ENCODE measurements at regions not wholly inside any gene's neighbourhood (a gene's known extent, or its start where the extent isn't known, plus 50 kb on each side); places are given as distances from the start of the nearest gene placed in this dataset.

GRCh38 chr3:59117396-59117795, 67.6 kb upstream of the CFAP20DC start:
- in situ Hi-C loops (cut with MboI; ENCODE audit: low sequenced_read_pairs, unreplicated experiment): no loop called here
- DNase-seq (ENCODE audit: low spot score): no peak
- TF ChIP-seq CTCF (IDR thresholded peaks at IDR 0.05; ENCODE audit: borderline replicate concordance, control extremely low read depth, extremely low read depth, insufficient read depth, missing control alignments): no peak

- DNase-seq (ENCODE audit: low spot score): no peak
- no peak for TF ChIP-seq CTCF (IDR thresholded peaks at IDR 0.05; ENCODE audit: borderline replicate concordance, control extremely low read depth, extremely low read depth, insufficient read depth, missing control alignments)
- in situ Hi-C loops (cut with MboI; ENCODE audit: low sequenced_read_pairs, unreplicated experiment): no loop called here
These were observed 66.4 kb upstream of the CFAP20DC start for GRCh38 chr3:59116233-59116537.

- TF ChIP-seq CTCF (IDR thresholded peaks at IDR 0.05; ENCODE audit: borderline replicate concordance, control extremely low read depth, extremely low read depth, insufficient read depth, missing control alignments): no peak
- no peak for DNase-seq (ENCODE audit: low spot score)
- in situ Hi-C loops (cut with MboI; ENCODE audit: low sequenced_read_pairs, unreplicated experiment): no loop called here
These were observed 65.8 kb upstream of the CFAP20DC start for GRCh38 chr3:59115364-59116232.

- no peak for TF ChIP-seq CTCF (IDR thresholded peaks at IDR 0.05; ENCODE audit: borderline replicate concordance, control extremely low read depth, extremely low read depth, insufficient read depth, missing control alignments)
- in situ Hi-C loops (cut with MboI; ENCODE audit: low sequenced_read_pairs, unreplicated experiment): no loop called here
- no peak for DNase-seq (ENCODE audit: low spot score)
These were observed 58.3 kb upstream of the CFAP20DC start for GRCh38 chr3:59107856-59108815.

- in situ Hi-C loops (cut with MboI; ENCODE audit: low sequenced_read_pairs, unreplicated experiment): no loop called here
- no peak for TF ChIP-seq CTCF (IDR thresholded peaks at IDR 0.05; ENCODE audit: borderline replicate concordance, control extremely low read depth, extremely low read depth, insufficient read depth, missing control alignments)
- no peak for DNase-seq (ENCODE audit: low spot score)
These were observed 56.3 kb upstream of the CFAP20DC start for GRCh38 chr3:59106085-59106648.

GRCh38 chr3:59103552-59103951, 53.7 kb upstream of the CFAP20DC start:
- no peak for TF ChIP-seq CTCF (IDR thresholded peaks at IDR 0.05; ENCODE audit: borderline replicate concordance, control extremely low read depth, extremely low read depth, insufficient read depth, missing control alignments)
- no peak for DNase-seq (ENCODE audit: low spot score)
- in situ Hi-C loops (cut with MboI; ENCODE audit: low sequenced_read_pairs, unreplicated experiment): no loop called here
